ENCODE measurements at regions not wholly inside any gene's neighbourhood (a gene's known extent, or its start where the extent isn't known, plus 50 kb on each side); places are given as distances from the start of the nearest gene placed in this dataset.

DNA sequence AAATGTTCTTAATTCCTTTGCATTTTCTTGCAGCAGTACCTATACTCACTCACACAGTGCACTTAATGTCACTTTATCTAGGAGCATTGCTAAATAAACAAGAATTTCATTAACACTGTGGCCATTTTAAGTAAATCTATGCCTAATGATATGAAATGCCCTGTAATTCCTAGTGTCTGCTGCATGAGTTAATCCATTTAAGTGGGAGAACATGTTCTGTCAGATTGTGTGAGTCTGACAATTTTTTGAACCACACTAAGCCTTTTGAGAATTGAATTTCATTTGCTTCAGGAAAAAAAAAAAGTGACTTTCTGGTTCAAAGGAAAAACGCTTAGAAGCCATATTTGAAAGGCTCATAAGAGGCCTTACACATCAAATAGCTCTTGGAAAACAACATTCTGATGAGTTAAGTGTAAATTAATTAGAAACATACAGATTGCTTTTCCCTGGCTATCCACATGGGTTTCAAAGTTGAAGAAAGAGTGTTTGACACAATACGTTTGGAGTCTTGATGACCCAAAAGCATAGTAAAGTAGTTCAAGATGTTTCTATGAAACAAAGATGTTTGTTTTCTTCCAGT is 446.7 kb upstream of the GRAMD2B start:
- Histone ChIP-seq H3K9me3 (no peaks in the 10 kb centered on the region), H3K4me3 (no peak overlapping the region), H3K4me1 (peaks cover 12% of the 10 kb centered on the region), H3K27me3 (no peaks in the 10 kb centered on the region), H3K36me3 (no peaks in the 10 kb centered on the region), H3K27ac (no peak overlapping the region)
- DNase-seq (ENCODE audit: low spot score in 2 of 2): no peak
- WGBS: 65% methylated on average over 2 of the region's 2 CpGs
- TF ChIP-seq EP300 (IDR thresholded peaks at IDR 0.05) (no peak), POLR2A (IDR thresholded peaks at IDR 0.05) (no peak), POLR2AphosphoS5 (IDR thresholded peaks at IDR 0.05) (no peak)
- TF ChIP-seq, protein P1, sequence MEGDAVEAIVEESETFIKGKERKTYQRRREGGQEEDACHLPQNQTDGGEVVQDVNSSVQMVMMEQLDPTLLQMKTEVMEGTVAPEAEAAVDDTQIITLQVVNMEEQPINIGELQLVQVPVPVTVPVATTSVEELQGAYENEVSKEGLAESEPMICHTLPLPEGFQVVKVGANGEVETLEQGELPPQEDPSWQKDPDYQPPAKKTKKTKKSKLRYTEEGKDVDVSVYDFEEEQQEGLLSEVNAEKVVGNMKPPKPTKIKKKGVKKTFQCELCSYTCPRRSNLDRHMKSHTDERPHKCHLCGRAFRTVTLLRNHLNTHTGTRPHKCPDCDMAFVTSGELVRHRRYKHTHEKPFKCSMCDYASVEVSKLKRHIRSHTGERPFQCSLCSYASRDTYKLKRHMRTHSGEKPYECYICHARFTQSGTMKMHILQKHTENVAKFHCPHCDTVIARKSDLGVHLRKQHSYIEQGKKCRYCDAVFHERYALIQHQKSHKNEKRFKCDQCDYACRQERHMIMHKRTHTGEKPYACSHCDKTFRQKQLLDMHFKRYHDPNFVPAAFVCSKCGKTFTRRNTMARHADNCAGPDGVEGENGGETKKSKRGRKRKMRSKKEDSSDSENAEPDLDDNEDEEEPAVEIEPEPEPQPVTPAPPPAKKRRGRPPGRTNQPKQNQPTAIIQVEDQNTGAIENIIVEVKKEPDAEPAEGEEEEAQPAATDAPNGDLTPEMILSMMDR (IDR thresholded peaks at IDR 0.05): no peak

DNA sequence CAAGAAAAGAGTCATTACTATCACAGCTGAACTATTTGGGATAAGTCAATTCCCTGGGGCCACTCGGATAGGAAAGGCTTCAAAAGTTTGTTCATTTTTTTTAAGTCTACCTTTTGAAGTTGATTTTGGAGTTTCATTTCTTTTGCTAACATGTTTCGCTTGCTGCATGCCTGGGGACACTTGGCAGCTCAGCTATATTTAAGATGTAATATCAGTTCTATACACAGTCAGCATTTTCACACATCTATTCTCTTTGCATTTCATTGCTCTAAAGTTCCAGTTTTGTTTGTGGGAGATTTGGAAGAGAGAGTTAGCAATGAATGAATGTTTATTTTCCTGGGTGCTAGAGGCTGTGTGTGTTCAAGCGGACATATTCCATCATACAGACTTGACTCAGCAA is 445.2 kb upstream of the GRAMD2B start:
- Histone ChIP-seq H3K27me3 (no peaks in the 10 kb centered on the region), H3K4me1 (peaks cover 12% of the 10 kb centered on the region), H3K27ac (no peak overlapping the region), H3K36me3 (no peaks in the 10 kb centered on the region), H3K4me3 (no peak overlapping the region), H3K9me3 (no peaks in the 10 kb centered on the region)
- WGBS: 65% methylated on average over 3 of the region's 3 CpGs
- no peak for DNase-seq (ENCODE audit: low spot score in 2 of 2)
- no peak for TF ChIP-seq EP300 (IDR thresholded peaks at IDR 0.05)
- TF ChIP-seq POLR2A (IDR thresholded peaks at IDR 0.05): no peak
- TF ChIP-seq POLR2AphosphoS5 (IDR thresholded peaks at IDR 0.05): no peak
- TF ChIP-seq, protein P1 (IDR thresholded peaks at IDR 0.05): no peak

DNA sequence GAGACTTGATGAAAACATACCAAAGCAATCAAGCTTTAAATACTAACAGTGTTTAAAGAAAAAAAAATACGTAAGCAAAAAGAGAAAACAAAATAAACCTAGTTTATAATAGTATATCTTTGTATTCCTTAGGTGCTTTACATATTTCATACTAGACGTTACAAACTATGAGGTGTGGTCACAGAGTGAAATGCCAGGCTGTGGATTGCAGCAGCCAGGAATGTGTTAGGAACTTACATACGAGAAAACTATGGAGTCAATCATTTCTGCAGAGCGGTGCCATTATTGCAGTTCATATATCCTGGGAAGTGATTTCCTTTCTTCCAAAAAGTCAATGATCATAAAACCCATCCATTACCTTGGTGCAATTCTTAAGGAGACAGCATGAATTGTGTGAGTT is 443.6 kb upstream of the GRAMD2B start:
- no peak for DNase-seq (ENCODE audit: low spot score in 2 of 2)
- 51% methylated on average over 4 of the region's 4 CpGs for WGBS
- Histone ChIP-seq H3K9me3 (no peaks in the 10 kb centered on the region), H3K27me3 (no peaks in the 10 kb centered on the region), H3K4me1 (peaks cover 12% of the 10 kb centered on the region), H3K27ac (no peak overlapping the region), H3K4me3 (no peak overlapping the region), H3K36me3 (no peaks in the 10 kb centered on the region)
- no peak for TF ChIP-seq EP300 (IDR thresholded peaks at IDR 0.05)
- TF ChIP-seq, protein P1 (IDR thresholded peaks at IDR 0.05): no peak
- no peak for TF ChIP-seq POLR2AphosphoS5 (IDR thresholded peaks at IDR 0.05)
- TF ChIP-seq POLR2A (IDR thresholded peaks at IDR 0.05): no peak

- H3K27ac ChIP-seq: no peak overlapping the region
- H3K4me1 ChIP-seq: peaks cover 12% of the 10 kb centered on the region
- no peak overlapping the region for H3K4me3 ChIP-seq
- no peaks in the 10 kb centered on the region for H3K27me3 ChIP-seq
- TF ChIP-seq, protein P1 (IDR thresholded peaks at IDR 0.05): no peak
- no peaks in the 10 kb centered on the region for H3K9me3 ChIP-seq
- no peak for DNase-seq (ENCODE audit: low spot score in 2 of 2)
- H3K36me3 ChIP-seq: no peaks in the 10 kb centered on the region
These were observed 442.2 kb upstream of the GRAMD2B start for GRCh38 chr5:125981016-125981415.

DNA sequence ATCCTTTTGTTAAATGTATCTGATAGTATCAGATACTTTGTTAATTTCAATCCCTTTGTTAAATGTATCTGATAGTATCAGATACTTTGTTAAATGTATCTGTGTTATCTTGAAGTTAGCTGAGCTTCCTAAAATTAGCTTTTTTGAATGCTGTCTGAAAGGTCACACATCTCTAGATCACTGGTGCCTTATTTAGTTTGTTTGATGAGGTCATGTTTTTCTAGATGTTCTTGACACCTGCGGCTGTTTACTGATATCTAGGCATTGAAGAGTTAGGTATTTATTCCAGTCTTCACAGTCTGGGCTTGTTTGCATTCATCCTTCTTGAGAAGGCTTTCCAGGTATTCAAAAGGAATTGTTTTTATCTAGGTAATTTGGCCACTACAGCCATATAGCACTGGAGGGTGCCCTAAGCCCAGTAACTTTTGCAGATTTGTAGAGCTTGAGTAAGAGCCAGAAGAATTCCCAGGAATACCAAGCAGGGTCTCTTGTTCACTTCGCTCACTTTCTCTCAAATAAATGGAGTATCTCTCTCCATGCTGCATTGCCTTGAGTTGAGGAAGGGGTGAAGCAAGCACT is 435.4 kb upstream of the GRAMD2B start:
- Histone ChIP-seq H3K4me1 (no peaks in the 10 kb centered on the region), H3K9me3 (no peaks in the 10 kb centered on the region), H3K27me3 (no peaks in the 10 kb centered on the region), H3K27ac (no peak overlapping the region), H3K4me3 (no peak overlapping the region), H3K36me3 (no peaks in the 10 kb centered on the region)
- TF ChIP-seq POLR2A (IDR thresholded peaks at IDR 0.05): no peak
- TF ChIP-seq, protein P1 (IDR thresholded peaks at IDR 0.05): no peak
- TF ChIP-seq POLR2AphosphoS5 (IDR thresholded peaks at IDR 0.05): no peak
- no peak for TF ChIP-seq EP300 (IDR thresholded peaks at IDR 0.05)
- WGBS: 92% methylated on average over 2 of the region's 2 CpGs
- DNase-seq (ENCODE audit: low spot score in 2 of 2): no peak

Data from suprapubic skin (tissue), 4 donors.